ENCODE measurements at regions not wholly inside any gene's neighbourhood (a gene's known extent, or its start where the extent isn't known, plus 50 kb on each side); places are given as distances from the start of the nearest gene placed in this dataset.

DNA sequence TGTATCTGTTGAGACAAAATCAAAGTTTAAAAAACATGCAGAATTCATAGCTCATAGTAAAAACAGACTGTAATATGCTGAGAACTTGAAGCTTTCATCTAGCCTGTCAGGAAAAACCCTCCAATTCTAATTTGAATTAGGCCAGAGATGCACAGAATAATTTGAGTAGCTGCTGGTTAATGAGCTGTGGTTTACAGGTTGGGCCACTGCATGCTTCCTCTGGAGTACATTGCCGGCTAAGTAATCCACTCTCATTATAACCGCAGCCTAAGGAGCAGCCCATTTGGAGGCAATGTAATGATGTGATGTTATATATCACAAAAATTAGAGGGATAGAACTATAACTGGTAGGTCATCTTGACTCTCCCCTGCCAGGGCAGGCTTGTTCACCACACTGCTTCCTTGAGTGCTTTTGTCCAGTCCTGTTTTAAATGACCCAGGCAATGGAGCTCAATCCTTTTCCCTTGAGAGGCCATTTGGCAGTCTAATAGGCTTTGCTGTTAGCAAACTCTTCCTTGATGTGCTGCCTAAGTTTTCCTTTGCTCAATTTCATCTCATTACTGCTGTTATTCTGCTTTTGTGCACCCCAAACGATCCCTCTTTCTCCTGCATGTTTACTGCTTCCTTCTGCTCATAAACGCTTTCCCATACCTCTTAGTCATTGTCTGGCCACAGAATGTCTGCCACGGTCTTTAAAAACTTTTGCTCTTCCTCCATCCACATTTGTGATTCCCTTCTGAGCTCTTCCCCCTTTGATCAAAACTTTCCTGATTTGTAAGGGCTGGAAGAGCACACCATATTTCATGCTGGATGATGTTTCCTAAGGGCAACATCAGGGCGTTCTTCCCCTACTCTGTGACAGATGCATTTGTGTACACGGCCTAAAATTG is 230.9 kb downstream of the C4orf33 start:
- TF ChIP-seq, protein P1, sequence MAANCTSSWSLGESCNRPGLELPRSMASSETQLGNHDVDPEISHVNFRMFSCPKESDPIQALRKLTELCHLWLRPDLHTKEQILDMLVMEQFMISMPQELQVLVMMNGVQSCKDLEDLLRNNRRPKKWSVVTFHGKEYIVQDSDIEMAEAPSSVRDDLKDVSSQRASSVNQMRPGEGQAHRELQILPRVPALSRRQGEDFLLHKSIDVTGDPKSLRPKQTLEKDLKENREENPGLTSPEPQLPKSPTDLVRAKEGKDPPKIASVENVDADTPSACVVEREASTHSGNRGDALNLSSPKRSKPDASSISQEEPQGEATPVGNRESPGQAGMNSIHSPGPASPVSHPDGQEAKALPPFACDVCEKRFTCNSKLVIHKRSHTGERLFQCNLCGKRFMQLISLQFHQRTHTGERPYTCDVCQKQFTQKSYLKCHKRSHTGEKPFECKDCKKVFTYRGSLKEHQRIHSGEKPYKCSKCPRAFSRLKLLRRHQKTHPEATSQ (tag by site-specific recombination; IDR thresholded peaks at IDR 0.05), result no peak
- TF ChIP-seq, protein P2, sequence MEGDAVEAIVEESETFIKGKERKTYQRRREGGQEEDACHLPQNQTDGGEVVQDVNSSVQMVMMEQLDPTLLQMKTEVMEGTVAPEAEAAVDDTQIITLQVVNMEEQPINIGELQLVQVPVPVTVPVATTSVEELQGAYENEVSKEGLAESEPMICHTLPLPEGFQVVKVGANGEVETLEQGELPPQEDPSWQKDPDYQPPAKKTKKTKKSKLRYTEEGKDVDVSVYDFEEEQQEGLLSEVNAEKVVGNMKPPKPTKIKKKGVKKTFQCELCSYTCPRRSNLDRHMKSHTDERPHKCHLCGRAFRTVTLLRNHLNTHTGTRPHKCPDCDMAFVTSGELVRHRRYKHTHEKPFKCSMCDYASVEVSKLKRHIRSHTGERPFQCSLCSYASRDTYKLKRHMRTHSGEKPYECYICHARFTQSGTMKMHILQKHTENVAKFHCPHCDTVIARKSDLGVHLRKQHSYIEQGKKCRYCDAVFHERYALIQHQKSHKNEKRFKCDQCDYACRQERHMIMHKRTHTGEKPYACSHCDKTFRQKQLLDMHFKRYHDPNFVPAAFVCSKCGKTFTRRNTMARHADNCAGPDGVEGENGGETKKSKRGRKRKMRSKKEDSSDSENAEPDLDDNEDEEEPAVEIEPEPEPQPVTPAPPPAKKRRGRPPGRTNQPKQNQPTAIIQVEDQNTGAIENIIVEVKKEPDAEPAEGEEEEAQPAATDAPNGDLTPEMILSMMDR (tag by site-specific recombination; IDR thresholded peaks at IDR 0.05), result no peak
- TF ChIP-seq, protein P3, sequence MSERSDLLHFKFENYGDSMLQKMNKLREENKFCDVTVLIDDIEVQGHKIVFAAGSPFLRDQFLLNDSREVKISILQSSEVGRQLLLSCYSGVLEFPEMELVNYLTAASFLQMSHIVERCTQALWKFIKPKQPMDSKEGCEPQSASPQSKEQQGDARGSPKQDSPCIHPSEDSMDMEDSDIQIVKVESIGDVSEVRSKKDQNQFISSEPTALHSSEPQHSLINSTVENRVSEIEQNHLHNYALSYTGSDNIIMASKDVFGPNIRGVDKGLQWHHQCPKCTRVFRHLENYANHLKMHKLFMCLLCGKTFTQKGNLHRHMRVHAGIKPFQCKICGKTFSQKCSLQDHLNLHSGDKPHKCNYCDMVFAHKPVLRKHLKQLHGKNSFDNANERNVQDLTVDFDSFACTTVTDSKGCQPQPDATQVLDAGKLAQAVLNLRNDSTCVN (tag by site-specific recombination; optimal IDR thresholded peaks at IDR 0.05), result no peak
- no peak for TF ChIP-seq BCL11A (tag by site-specific recombination; IDR thresholded peaks at IDR 0.05; ENCODE audit: low read depth)
- TF ChIP-seq, protein P4, sequence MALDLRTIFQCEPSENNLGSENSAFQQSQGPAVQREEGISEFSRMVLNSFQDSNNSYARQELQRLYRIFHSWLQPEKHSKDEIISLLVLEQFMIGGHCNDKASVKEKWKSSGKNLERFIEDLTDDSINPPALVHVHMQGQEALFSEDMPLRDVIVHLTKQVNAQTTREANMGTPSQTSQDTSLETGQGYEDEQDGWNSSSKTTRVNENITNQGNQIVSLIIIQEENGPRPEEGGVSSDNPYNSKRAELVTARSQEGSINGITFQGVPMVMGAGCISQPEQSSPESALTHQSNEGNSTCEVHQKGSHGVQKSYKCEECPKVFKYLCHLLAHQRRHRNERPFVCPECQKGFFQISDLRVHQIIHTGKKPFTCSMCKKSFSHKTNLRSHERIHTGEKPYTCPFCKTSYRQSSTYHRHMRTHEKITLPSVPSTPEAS (tag by site-specific recombination; IDR thresholded peaks at IDR 0.05), result no peak
- TF ChIP-seq ZXDB (tag by site-specific recombination; IDR thresholded peaks at IDR 0.05), result no peak
- TF ChIP-seq, protein P5, sequence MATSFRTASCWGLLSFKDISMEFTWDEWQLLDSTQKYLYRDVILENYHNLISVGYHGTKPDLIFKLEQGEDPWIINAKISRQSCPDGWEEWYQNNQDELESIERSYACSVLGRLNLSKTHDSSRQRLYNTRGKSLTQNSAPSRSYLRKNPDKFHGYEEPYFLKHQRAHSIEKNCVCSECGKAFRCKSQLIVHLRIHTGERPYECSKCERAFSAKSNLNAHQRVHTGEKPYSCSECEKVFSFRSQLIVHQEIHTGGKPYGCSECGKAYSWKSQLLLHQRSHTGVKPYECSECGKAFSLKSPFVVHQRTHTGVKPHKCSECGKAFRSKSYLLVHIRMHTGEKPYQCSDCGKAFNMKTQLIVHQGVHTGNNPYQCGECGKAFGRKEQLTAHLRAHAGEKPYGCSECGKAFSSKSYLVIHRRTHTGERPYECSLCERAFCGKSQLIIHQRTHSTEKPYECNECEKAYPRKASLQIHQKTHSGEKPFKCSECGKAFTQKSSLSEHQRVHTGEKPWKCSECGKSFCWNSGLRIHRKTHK (tag by site-specific recombination; IDR thresholded peaks at IDR 0.05), result no peak
- TF ChIP-seq ZNF664 (tag by site-specific recombination; IDR thresholded peaks at IDR 0.05), result no peak
- TF ChIP-seq HOXD13 (CRISPR knock-in tag; IDR thresholded peaks at IDR 0.05; ENCODE audit: borderline replicate concordance), result no peak

Data from HEK293 (cell line).